Colonic mucosa (tissue), 4 donors: ENCODE measurements at regions not wholly inside any gene's neighbourhood (a gene's known extent, or its start where the extent isn't known, plus 50 kb on each side); places are given as distances from the start of the nearest gene placed in this dataset.

ENCODE experiments used
- DNase-seq: peaks from one replicate; pipeline ENCODE4 v3.0.0-alpha.2; 2020
- H3K27ac ChIP-seq: fragments of 200-600 bp; one replicate; pipeline ENCODE4 v1.8.0; 2021
- H3K27me3 ChIP-seq: fragments of 200-600 bp; one replicate; pipeline ENCODE4 v1.8.0; 2021
- H3K36me3 ChIP-seq: fragments of 200-600 bp; one replicate; pipeline ENCODE4 v1.8.0; 2021
- H3K4me1 ChIP-seq: fragments of 200-600 bp; one replicate; pipeline ENCODE4 v1.8.0; 2021; ENCODE audit warnings: mild to moderate bottlenecking
- H3K4me3 ChIP-seq: fragments of 200-600 bp; one replicate; pipeline ENCODE4 v1.8.0; 2021
- H3K9ac ChIP-seq, 2 donors: one replicate each; pipeline ENCODE4 v1.7.0; 2013; ENCODE audit warnings: control low read depth in 2 of 2, low read depth in 2 of 2, low read length in 2 of 2
- H3K9me3 ChIP-seq: fragments of 200-600 bp; one replicate; pipeline ENCODE4 v1.8.0; 2021
- intact Hi-C: fragments of 100-400 bp; cut with DNase I; formaldehyde crosslinking; loops from one replicate; pipeline ENCODE4 v1.14.1; 2022
- TF ChIP-seq, protein P1 (sequence below): fragments of 200-600 bp; IDR thresholded peaks from one replicate; pipeline ENCODE4 v1.8.0; 2022; ENCODE audit warnings: antibody characterized with exemption, mild to moderate bottlenecking
- donor health status: healthy.
- donor health status: DM: no; HTN: no; CAD: no.
- donor health status: DM: no; HTN: no; CAD: no.

DNA sequence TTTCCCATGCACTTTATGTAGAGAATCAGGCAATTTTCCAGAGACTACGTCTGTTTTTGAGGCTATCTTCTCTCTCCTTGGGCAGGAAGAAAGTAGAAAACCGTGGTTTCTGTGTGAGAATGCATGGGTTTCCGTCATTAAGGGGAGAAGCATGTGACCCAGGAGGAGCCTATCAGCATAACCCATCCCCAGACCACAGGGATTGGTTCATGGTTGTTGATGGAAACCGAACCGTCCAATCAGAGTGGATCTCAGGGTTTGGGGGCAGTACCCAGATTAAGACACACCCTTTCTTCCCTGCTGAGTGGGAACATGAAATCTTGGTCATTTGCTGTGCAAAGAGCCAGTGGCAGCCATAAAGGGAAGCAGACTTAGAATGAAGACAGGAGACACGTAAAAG, 517.8 kb downstream of the MN1 start:
- Histone ChIP-seq H3K9ac (no peak overlapping the region), H3K36me3 (no peaks in the 10 kb centered on the region), H3K27ac (no peak overlapping the region), H3K9me3 (no peaks in the 10 kb centered on the region), H3K4me3 (no peak overlapping the region), H3K27me3 (no peaks in the 10 kb centered on the region), H3K4me1 (no peaks in the 10 kb centered on the region)
- DNase-seq: no peak
- intact Hi-C loops: no loop called here
- TF ChIP-seq, protein P1, sequence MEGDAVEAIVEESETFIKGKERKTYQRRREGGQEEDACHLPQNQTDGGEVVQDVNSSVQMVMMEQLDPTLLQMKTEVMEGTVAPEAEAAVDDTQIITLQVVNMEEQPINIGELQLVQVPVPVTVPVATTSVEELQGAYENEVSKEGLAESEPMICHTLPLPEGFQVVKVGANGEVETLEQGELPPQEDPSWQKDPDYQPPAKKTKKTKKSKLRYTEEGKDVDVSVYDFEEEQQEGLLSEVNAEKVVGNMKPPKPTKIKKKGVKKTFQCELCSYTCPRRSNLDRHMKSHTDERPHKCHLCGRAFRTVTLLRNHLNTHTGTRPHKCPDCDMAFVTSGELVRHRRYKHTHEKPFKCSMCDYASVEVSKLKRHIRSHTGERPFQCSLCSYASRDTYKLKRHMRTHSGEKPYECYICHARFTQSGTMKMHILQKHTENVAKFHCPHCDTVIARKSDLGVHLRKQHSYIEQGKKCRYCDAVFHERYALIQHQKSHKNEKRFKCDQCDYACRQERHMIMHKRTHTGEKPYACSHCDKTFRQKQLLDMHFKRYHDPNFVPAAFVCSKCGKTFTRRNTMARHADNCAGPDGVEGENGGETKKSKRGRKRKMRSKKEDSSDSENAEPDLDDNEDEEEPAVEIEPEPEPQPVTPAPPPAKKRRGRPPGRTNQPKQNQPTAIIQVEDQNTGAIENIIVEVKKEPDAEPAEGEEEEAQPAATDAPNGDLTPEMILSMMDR: no peak

DNA sequence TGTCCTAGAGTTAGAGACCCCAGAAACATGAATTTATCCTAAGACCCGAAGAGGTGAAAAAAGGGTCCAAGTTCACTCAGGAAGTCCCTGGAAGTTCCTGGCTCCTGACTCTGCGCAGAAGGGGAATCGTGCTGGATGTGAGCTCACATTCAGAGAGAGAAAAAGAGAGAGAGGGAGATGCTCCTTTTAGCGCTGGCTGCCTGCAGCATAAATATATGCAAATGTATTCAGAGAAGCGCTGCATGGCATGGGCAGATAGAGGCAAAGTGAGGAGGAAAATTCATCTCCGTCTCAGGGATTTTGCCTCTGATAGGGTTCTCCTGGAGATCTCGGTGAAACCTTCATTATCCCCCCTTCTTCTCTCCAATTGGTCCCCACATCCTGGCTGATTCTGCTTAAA, 517.2 kb downstream of the MN1 start:
- Histone ChIP-seq H3K9ac (no peak overlapping the region), H3K9me3 (no peaks in the 10 kb centered on the region), H3K27me3 (no peaks in the 10 kb centered on the region), H3K4me3 (no peak overlapping the region), H3K36me3 (no peaks in the 10 kb centered on the region), H3K4me1 (no peaks in the 10 kb centered on the region), H3K27ac (no peak overlapping the region)
- intact Hi-C loops: no loop called here
- no peak for DNase-seq
- TF ChIP-seq, protein P1: no peak

DNA sequence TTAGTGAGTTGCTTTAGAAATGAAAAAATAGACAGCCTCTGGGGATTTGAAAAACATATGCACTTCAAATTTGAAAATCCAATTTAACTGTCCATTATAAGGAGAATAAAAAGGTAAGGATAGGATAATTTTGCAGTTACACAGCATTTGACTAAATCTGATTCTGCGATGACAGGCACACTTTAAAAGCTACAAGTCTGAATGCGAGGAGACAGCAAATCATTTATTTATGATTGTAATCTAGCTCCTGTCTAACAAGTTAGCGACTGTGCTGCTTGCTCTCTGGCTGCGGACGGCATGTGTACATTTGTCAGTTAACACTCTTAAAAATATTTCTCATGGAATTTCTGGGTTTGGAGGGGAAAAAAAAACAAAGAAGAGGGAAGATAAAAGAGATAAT, 514.8 kb downstream of the MN1 start:
- Histone ChIP-seq H3K4me3 (no peak overlapping the region), H3K9ac (no peak overlapping the region), H3K4me1 (no peaks in the 10 kb centered on the region), H3K27me3 (no peaks in the 10 kb centered on the region), H3K36me3 (no peaks in the 10 kb centered on the region), H3K27ac (no peak overlapping the region), H3K9me3 (no peaks in the 10 kb centered on the region)
- TF ChIP-seq, protein P1: no peak
- intact Hi-C loops: no loop called here
- no peak for DNase-seq

DNA sequence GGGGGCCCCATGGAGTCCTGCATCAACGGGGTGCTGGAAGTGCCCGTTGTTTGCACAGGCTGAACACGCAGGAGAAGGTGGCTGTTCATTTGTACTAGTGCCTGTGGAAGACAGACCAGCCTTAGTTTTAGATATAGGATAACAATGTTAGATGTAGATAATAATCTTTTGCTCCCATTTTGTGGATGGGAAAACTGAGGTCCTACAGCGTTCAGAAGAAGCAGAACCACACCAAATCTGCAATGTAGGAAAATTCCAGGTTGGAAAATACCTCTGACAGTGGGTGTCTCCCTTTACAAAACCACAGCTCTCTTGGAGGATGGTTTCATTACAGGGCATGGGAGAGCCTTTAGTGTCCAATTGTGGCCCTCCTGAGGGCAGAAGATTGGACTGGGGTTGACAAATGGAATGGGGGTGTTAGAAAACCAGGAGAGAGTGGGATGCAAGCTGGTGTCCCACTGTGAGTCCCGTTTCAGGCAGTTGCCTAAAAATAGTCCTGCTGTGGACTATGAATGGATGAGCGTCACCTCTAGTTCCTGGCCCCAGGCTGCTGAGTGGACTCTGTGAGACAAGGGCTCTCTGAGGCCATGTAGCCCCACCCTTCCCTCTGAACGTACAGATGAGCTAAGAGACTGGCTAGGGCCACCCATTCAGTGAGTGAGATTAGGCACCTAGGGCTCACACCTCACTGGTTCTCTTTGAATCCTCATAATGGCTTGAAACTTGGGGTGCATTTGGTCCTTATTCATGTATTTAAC, 508.8 kb downstream of the MN1 start:
- no peak for DNase-seq
- H3K9me3 ChIP-seq: no peaks in the 10 kb centered on the region
- intact Hi-C loops: no loop called here
- H3K4me1 ChIP-seq: no peaks in the 10 kb centered on the region
- TF ChIP-seq, protein P1: no peak
- no peak overlapping the region for H3K27ac ChIP-seq
- H3K9ac ChIP-seq: no peak overlapping the region
- peaks cover 5% of the 10 kb centered on the region for H3K27me3 ChIP-seq
- no peak overlapping the region for H3K4me3 ChIP-seq
- no peaks in the 10 kb centered on the region for H3K36me3 ChIP-seq

- H3K9ac ChIP-seq: no peak overlapping the region
- no peaks in the 10 kb centered on the region for H3K4me1 ChIP-seq
- H3K4me3 ChIP-seq: no peak overlapping the region
- intact Hi-C loops: no loop called here
- TF ChIP-seq, protein P1: no peak
- H3K27me3 ChIP-seq: peaks cover 11% of the 10 kb centered on the region
- no peak for DNase-seq
- H3K9me3 ChIP-seq: no peaks in the 10 kb centered on the region
- no peak overlapping the region for H3K27ac ChIP-seq
- H3K36me3 ChIP-seq: no peaks in the 10 kb centered on the region
Observed at GRCh38 chr22:27293721-27294445, 507.7 kb downstream of the MN1 start.
